Heart right ventricle (tissue), 16 donors: ENCODE measurements at regions not wholly inside any gene's neighbourhood (a gene's known extent, or its start where the extent isn't known, plus 50 kb on each side); places are given as distances from the start of the nearest gene placed in this dataset.

Experiments
- ATAC-seq, 8 donors: fragments of 200-7000 bp; cut with Tn5 transposase; one replicate each; pipeline ENCODE4 v1.9.1; 2020; ENCODE audit warnings: mild to moderate bottlenecking in 8 of 8, moderate library complexity in 8 of 8, moderate number of reproducible peaks in 1 of 8
- DNase-seq, 2 donors: peaks; one replicate each; pipeline ENCODE4 v3.0.0-alpha.2; 2020
- H3K27ac ChIP-seq, 10 donors: fragments of 200-600 bp; sonication (generic) in 2 of 10; one replicate each; pipeline versions ENCODE4 v1.5.0 to v1.8.0; 2020 to 2022; ENCODE audit warnings: mild to moderate bottlenecking in 3 of 10
- H3K27me3 ChIP-seq, 7 donors: fragments of 200-600 bp; one replicate each; pipeline ENCODE4 v1.8.0; 2021 to 2022; ENCODE audit warnings: mild to moderate bottlenecking in 2 of 7
- H3K36me3 ChIP-seq, 9 donors: fragments of 200-600 bp; sonication (generic) in 1 of 9; one replicate each; pipeline versions ENCODE4 v1.5.0 to v1.8.0; 2020 to 2022; ENCODE audit warnings: mild to moderate bottlenecking in 2 of 9
- H3K4me1 ChIP-seq, 9 donors: fragments of 200-600 bp; sonication (generic) in 1 of 9; one replicate each; pipeline versions ENCODE4 v1.5.0 to v1.8.0; 2020 to 2022; ENCODE audit warnings: mild to moderate bottlenecking in 4 of 9
- H3K4me3 ChIP-seq, 10 donors: fragments of 200-600 bp; sonication (generic) in 2 of 10; one replicate each; pipeline versions ENCODE4 v1.5.0 to v1.8.0; 2020 to 2022; ENCODE audit warnings: mild to moderate bottlenecking in 7 of 10, moderate library complexity in 2 of 10
- H3K9me3 ChIP-seq, 11 donors: fragments of 200-600 bp in 10 of 11; sonication (generic) in 2 of 11; one replicate each; pipeline versions ENCODE4 v1.5.0 to v1.8.0; 2013 to 2022; ENCODE audit warnings: mild to moderate bottlenecking in 2 of 11, control low read depth in 1 of 11, moderate library complexity in 1 of 11
- WGBS, 2 donors: extraction: QIAGEN DNeasy Blood & Tissue Kit; methylation state at CpG; one replicate each; pipeline ENCODE4 v1.1.7; 2013; ENCODE audit warnings: inconsistent platforms in 1 of 2; 5-methylcytosine and 5-hydroxymethylcytosine counted together
- intact Hi-C, 10 donors: fragments of 100-400 bp; cut with DNase I; formaldehyde crosslinking; loops; one replicate each; pipeline versions ENCODE4 v1.11.1 to v1.14.2; 2022
- TF ChIP-seq, protein P1 (sequence below), 9 donors: fragments of 200-600 bp; sonication (generic) in 2 of 9; IDR thresholded peaks; one replicate each; pipeline versions ENCODE4 v1.5.0 to v1.8.0; 2021 to 2022; ENCODE audit warnings: antibody characterized with exemption in 9 of 9, mild to moderate bottlenecking in 5 of 9, moderate library complexity in 1 of 9
- donor health status: Arrhythmogenic right ventricular cardiomyopathy.
- donor health status: ischemic (EF 13 %, LVEDD 7.1; RV severe dilation, severe dysfunction).
- donor health status: healthy with polysubstance abuse.
- donor health status: DM: no; HTN: yes; CAD: no.
- donor health status: DM: no; HTN: no; CAD: no.
- donor health status: ischemic (EF 25% LVEDD 6.9; RV normal size, moderate dysfunction).
- donor health status: ischemic (EF 25% LVEDD 5.7; RV mildly dilated, moderate dysfunction).
- donor health status: healthy.
- donor health status: DM: yes; HTN: yes; CAD: no.
- donor health status: Ischemic cardiomyopathy.
- donor health status: ischemic (EF 35%, LVEDD 5.7; RV mildly dilated, moderate dysfunction).
- donor health status: nonischemic (EF 11% LVEDD 7.7; RV severe dilation, severe dysfunction).
- donor health status: DM: yes; HTN: yes; CAD: no.
- donor health status: PGD.
- donor health status: ischemic (EF 29% LVEDD 5.4; RV normal size, mild dysfunction).
- donor health status: nonischemic (EF 23%, LVEDD 6.1; RV moderate dilation, normal function).

DNA sequence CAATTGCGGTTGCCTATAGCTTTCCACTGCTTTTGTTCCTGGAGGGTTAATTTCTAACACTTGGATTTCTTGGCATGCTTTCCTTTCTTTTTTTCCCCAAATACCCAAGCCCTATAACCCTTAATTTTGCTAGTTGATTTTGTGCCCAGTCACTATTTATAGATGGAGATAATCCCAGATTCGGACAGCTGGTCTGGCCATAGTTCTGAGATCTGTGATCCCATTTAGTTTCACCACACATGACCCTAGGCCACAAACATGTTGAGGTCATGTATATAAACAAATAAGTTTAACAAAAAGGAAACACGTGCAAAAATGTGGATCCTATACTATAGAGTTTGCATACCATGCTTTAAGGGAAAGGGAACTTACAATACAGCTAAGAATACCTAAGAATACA lies 111.4 kb downstream of the ZMAT3 start:
- H3K36me3 ChIP-seq, result no peaks in the 10 kb centered on the region
- ATAC-seq (no peak), DNase-seq (no peak)
- H3K9me3 ChIP-seq, result no peaks in the 10 kb centered on the region
- TF ChIP-seq, protein P1, sequence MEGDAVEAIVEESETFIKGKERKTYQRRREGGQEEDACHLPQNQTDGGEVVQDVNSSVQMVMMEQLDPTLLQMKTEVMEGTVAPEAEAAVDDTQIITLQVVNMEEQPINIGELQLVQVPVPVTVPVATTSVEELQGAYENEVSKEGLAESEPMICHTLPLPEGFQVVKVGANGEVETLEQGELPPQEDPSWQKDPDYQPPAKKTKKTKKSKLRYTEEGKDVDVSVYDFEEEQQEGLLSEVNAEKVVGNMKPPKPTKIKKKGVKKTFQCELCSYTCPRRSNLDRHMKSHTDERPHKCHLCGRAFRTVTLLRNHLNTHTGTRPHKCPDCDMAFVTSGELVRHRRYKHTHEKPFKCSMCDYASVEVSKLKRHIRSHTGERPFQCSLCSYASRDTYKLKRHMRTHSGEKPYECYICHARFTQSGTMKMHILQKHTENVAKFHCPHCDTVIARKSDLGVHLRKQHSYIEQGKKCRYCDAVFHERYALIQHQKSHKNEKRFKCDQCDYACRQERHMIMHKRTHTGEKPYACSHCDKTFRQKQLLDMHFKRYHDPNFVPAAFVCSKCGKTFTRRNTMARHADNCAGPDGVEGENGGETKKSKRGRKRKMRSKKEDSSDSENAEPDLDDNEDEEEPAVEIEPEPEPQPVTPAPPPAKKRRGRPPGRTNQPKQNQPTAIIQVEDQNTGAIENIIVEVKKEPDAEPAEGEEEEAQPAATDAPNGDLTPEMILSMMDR (IDR thresholded peaks at IDR 0.05), result no peak
- H3K27me3 ChIP-seq, result no peaks in the 10 kb centered on the region
- peaks cover 0 to 4% (median 0%) of the 10 kb centered on the region in 9 donors for H3K4me1 ChIP-seq
- WGBS, 2 donors, result 41 to 46% methylated on average over 3 of the region's 3 CpGs
- intact Hi-C loops, result loop anchor here in 3 of 10 donors (5.0 to 10.0 kb wide), 2 partner anchors 515 to 523 kb away; no protein-coding TSS in a partner anchor
- no peak overlapping the region for H3K27ac ChIP-seq
- no peak overlapping the region for H3K4me3 ChIP-seq

DNA sequence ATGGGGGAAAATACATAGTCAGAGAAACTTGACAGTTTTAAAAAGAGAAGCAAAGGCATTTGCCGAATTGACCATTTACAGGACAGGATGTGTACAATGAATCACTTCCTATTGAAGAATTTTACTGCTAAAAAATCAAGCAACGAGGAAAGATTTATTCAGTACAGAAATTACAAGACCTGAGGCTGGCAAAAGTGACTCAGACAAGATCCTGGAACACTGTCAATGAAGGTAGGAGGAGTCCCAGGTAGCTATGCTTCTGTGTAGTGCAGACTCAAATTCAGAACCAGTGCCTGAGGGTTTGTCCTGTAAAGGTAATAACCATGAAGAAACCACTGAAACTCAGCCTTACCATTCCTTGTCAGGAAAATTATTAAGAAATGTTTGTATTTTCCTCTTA lies 120.9 kb downstream of the ZMAT3 start:
- H3K9me3 ChIP-seq, result peaks cover 0 to 16% (median 0%) of the 10 kb centered on the region in 11 donors
- no peaks in the 10 kb centered on the region for H3K4me1 ChIP-seq
- no peak overlapping the region for H3K27ac ChIP-seq
- TF ChIP-seq, protein P1 (IDR thresholded peaks at IDR 0.05), result no peak
- no peaks in the 10 kb centered on the region for H3K27me3 ChIP-seq
- H3K36me3 ChIP-seq, result no peaks in the 10 kb centered on the region
- intact Hi-C loops, result loop anchor here in 1 of 10 donors (5.0 kb wide), 1 partner anchor 508 kb away; no protein-coding TSS in a partner anchor
- ATAC-seq, result no peak
- H3K4me3 ChIP-seq, result no peak overlapping the region
- 60 to 71% methylated on average over 2 of the region's 2 CpGs for WGBS, 2 donors
- DNase-seq, result no peak

DNA sequence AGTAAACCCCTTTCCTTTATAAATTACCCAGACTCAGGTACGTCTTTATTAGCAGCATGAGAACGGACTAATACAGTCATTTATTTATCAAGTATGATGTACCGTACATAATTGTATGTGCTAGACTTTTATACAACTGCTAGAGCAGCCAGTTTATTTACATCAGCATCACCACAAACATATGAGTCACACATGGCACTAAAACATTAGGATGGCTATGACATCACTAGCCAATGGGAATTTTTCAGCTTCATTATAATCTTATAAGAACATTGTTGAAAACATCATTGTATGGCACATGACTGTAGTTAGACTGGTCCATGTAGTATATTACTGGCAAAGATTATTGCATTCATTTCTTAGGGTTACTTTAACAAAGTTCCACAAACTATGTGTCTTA lies 121.7 kb downstream of the ZMAT3 start:
- WGBS, 2 donors, result 93 to 95% methylated on average over 3 of the region's 3 CpGs
- ATAC-seq (no peak), DNase-seq (no peak)
- H3K4me3 ChIP-seq, result no peak overlapping the region
- H3K27me3 ChIP-seq, result no peaks in the 10 kb centered on the region
- H3K9me3 ChIP-seq, result peaks cover 0 to 17% (median 0%) of the 10 kb centered on the region in 11 donors
- no peak overlapping the region for H3K27ac ChIP-seq
- H3K36me3 ChIP-seq, result no peaks in the 10 kb centered on the region
- intact Hi-C loops, result loop anchor here in 4 of 10 donors (5.0 kb wide), 2 partner anchors 508 to 513 kb away; no protein-coding TSS in a partner anchor
- TF ChIP-seq, protein P1 (IDR thresholded peaks at IDR 0.05), result no peak
- H3K4me1 ChIP-seq, result no peaks in the 10 kb centered on the region

- Histone ChIP-seq H3K36me3 (no peaks in the 10 kb centered on the region), H3K27ac (no peak overlapping the region), H3K27me3 (no peaks in the 10 kb centered on the region), H3K4me1 (no peaks in the 10 kb centered on the region), H3K9me3 (peaks cover 0 to 17% (median 0%) of the 10 kb centered on the region in 11 donors), H3K4me3 (no peak overlapping the region)
- TF ChIP-seq, protein P1 (IDR thresholded peaks at IDR 0.05), result no peak
- intact Hi-C loops, result loop anchor here in 3 of 10 donors (5.0 kb wide), 2 partner anchors 506 to 511 kb away; no protein-coding TSS in a partner anchor
- DNase-seq (no peak), ATAC-seq (no peak)
Observed at GRCh38 chr3:178948546-178948945, 123.1 kb downstream of the ZMAT3 start.
